NCI-H82 treated with DMSO at 0.1 percent for 48 hours (cell line): ENCODE measurements at regions not wholly inside any gene's neighbourhood (a gene's known extent, or its start where the extent isn't known, plus 50 kb on each side); places are given as distances from the start of the nearest gene placed in this dataset.
"Not testable (repeated sequence)": the region's sequence is repeated elsewhere in the genome, so short reads cannot be mapped to it uniquely, and the experiment has no call there.

Experiments
- DNase-seq: peaks from one replicate; lab custom pipeline; 2025; ENCODE audit not compliant: unreplicated experiment; lab: John Stamatoyannopoulos, UW

- not testable (repeated sequence) for DNase-seq
Observed at GRCh38 chr7:67666359-67666758, 669.7 kb downstream of the TYW1 start.

DNA sequence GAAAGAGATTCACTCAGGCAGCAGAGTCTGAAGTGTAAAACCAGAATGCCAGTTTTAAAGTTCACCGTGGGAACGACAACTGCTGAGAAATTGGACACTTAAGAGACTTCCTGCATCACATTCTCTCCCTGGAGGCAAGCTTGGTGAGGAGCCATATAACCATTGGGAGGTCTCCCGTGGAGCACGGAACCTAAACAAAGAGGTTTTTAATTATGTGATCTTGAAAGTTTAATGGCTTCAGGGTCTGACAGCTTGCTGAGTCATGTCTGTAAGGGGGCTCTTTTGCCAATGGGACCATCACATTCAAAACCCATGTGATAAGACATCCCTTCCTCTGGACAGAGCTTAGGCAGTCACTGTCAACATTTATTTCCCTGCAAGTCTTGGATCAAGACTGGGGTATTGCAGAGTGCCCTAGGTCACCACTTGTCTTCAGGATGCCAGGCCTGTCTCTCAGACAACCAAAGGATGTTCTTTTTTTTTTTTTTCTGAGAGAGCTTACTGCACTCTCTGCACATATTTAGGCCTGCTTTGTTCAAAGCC, 674.4 kb downstream of the TYW1 start:
- DNase-seq, result no peak

DNA sequence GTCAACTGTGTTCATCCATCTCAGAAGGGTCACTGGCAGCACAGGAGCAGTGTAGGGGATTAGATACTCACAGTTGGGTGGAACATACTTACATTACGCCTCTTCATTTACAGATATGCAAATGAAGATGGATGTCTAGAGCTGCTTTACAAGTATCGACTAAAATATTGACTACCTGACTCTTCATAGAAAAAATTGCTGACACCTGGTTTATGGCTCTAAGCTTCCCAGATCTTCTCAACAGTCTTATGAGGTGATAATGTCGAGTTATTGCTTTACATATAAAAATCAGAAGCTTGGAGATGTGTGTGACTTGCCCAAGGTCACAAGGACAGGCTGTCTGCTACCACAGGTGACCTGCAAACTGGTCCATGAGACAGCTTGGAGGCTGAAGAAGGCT, 677.2 kb downstream of the TYW1 start:
- no peak for DNase-seq

DNA sequence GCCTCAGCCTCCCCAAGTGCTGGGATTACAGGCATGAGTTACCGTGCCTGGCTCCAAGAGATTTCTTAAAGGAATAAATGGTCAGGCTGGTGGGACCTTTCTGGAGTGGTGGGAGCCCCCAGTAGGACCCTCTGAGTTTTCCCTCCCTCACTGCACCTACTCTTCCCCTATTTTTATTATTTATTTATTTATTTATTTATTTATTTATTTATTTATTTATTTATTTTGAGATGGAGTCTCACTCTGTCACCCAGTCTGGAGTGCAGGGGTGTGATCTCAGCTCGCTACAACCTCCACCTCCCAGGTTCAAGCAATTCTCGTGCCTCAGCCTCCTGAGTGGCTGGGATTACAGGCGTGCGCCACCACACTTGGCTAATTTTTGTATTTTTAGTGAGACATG, 678.2 kb downstream of the TYW1 start:
- DNase-seq, result not testable (repeated sequence)

DNA sequence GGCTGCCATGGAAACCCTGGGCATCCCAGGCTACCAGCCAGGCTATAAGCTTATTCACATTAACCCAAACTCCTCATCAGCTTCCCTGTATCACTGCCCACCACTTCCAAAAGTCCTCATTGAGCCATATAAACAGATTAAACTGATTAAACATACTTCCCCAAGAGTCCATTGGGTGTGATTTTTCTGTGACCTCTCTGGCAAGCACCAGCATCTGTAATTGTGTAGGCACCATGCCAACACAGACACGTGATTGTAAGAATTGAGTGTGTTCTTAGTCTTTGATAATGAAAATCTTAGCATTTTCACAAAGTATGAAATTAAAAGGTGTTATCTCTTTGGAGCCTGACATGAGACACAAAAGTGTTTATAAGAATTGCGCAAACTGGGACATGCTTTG, 679.3 kb downstream of the TYW1 start:
- DNase-seq, result no peak

DNA sequence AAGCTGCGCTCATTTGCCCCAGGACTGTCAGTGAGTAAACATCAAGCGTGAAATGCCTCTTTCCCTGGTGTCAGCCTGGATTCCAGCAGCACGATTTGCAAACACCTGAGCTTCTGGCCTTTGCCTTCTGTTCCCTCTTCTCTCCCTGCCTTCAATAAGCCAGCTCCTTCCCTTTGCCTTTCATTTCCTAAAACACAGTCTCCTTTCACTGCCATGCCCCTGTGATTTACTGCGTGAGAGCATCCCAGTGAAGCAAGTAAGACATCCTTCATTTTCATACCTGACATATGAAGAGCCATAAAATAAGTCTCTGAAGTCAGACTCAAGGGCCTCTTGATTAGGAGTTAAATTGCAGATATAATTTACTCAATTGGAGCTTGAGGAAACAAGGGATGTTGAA, 681.8 kb downstream of the TYW1 start:
- no peak for DNase-seq

GRCh38 chr7:67683628-67684027, 687.0 kb downstream of the TYW1 start:
- DNase-seq, result no peak

DNA sequence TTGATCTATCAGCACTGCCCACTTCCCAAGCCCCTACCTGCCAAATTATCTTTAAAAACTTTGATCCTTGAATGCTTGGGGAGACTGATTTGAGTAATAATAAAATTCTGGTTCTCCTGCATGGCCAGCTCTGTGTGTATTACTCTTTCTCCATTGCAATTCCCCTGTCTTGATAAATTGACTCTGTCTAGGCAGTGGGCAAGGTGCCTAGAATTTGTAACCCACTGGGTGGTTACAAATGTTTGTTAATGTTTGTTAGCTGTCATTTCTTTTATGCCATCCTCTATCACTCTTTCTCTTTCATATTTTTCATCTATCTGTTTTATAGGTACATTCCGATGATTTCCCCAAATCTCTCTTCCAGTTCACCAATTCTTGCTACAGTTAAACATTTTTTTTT, 694.1 kb downstream of the TYW1 start:
- no peak for DNase-seq

DNA sequence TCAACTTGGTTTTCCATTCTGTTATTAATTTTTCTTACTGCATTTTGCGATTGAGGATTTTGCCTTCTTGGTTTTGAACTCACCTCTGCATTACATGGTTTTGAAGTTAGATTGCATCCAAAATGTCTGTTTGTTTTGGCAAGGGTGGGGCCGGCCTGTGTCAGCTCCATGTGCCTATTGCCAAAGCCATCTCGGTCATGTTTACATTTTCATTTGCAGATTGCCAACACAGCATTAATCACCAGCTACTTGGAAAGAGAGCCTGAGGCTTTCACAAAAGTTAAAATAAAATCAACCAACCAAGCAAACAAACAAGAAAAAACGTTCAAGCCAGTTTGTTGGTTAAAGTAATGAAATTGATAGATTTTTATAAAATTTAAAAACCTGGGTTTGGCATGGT, 695.8 kb downstream of the TYW1 start:
- no peak for DNase-seq

- no peak for DNase-seq
Observed at GRCh38 chr7:67696124-67696523, 699.5 kb downstream of the TYW1 start.

- DNase-seq, result no peak
Observed at GRCh38 chr7:67696878-67697277, 700.2 kb downstream of the TYW1 start.

DNA sequence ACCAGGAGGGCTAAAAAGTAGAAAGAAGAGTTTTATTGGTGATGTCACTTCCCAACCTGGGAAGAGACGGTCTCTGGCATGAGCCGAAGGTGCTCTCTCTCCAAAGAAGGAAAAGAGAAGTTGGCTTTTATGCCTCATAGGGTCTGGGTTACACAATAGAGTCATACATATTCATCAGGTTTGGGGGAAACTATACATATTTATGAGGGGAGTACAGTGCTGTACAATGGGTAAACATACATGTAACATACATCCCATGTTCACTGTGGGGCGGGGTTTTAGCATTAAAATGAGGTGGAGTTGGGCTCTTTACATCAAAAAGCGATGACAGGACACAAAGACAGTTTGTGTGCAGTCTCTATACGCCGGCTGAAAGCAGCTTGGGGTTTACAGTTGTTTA, 701.7 kb downstream of the TYW1 start:
- no peak for DNase-seq

- DNase-seq, result no peak
Observed at GRCh38 chr7:67705850-67706249, 709.2 kb downstream of the TYW1 start.

DNA sequence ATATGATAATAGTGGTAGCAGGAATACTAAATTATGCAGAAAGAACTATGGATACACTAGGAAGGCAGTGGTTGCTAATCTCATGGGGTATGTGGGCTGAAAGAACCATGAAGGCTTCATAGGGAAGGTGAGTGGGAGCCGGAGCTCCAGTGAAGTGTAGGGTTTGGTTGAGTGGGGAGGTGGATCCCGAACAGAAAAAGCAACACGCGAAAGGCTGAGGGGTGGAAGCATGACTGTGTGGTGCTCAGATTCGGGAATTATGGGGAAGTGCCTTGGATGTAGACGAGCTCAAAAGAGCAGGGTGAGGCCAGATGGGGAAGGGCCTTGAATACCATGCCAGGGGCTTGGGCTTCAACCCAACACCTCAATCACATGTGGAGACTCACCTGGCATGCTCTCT, 715.1 kb downstream of the TYW1 start:
- DNase-seq, result no peak

GRCh38 chr7:67713451-67714056, 716.9 kb downstream of the TYW1 start:
- no peak for DNase-seq

- DNase-seq, result no peak
Observed at GRCh38 chr7:67716729-67717128, 720.1 kb downstream of the TYW1 start.

DNA sequence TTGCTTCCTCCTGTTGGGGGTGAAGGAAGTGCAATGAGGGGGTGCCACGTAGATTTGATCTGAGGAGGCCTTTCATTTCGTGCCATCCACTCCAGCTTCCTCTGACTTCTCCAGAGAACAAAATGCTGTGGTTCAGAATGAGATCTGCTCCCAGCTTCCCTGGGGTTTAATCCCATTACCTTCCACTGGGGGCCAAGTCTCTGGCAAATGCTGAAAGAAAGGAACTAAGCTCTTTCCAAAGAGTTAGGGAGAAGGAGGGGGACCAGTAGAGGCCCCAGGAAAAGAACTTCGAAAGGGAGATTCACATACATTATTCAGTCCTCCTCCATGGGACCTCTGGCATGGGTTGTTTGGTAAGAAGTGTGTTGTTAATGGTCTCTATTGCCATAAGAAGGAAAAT, 727.0 kb downstream of the TYW1 start:
- peak; percentile 19 for DNase-seq

DNA sequence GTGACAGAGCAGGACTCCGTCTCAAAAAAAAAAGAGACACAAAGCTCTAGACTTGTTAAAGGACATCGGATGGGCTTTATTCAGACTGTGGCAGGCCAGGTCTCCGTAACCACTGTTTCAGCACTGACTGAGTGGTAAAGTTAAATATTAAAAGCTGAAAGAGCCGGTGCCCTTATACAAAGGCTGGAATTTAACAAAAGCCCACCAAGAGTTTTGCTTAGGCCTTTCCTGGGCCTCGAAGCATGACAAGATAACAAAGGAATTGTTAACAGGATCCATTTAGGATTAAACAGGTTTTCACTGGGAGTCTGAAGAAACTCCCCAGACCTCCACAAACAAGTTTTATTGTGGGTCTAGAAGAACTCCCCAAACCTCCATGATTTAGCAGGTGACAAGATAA, 727.8 kb downstream of the TYW1 start:
- DNase-seq, result no peak

DNA sequence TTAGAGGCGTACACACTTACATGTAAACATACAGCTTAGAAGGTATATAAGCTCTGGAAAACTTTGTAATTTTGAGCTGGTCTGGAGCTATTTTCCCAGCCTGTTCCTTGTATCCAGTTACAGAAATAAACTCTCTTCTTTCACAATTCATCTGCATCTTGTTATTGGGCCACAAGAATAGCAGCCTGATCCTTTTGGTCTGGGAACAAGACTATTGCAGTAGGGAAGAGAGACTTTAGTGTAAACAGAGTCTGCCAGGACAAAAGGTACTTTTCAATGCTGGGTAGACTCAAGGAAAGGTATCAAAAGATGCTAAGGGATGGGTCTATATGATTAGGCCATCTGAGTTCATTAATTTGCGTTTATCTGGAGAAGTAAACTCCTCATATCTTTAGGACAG, 728.3 kb downstream of the TYW1 start:
- DNase-seq, result no peak

DNA sequence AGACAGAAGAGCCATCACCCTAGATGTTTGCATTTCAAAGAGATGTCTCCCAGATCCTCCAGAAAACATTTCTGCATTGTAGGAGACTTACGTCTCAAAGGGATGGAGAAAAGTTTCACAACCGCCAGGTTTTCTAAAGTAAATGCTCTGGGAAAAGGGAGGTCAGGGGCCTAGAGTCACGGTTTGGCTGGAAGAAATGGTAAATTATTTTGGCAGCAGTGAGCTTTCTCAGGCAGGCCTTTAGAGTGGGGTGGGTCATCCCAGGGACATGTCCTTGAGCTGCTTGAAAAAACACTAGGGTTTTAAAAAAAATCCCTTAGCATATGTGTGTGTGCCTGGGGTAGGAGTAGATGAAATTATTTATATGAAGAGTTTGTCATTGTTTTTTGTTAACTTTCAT, 728.8 kb downstream of the TYW1 start:
- no peak for DNase-seq

DNA sequence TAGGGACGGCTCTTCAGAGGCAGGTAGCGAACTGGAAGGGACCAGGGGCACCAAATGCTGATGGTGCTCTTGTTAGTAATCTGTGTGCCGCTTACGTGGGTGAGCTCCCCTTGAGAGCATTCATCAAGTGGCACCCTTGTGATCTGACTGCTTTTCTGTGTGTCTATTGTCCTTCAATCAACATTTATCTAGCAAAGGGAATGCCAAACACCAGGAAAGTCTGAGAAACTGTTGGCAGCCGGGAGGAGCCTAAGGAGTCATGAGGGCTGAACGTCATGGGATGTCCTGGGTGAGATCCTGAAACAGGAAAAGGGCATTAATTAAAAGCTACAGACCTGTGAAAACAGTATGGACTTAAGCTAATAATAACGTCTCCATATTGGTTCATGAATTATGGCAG, 733.1 kb downstream of the TYW1 start:
- no peak for DNase-seq

- no peak for DNase-seq
Observed at GRCh38 chr7:67731704-67732103, 735.1 kb downstream of the TYW1 start.

GRCh38 chr7:67732898-67733297, 736.3 kb downstream of the TYW1 start:
- DNase-seq, result no peak
